HG03139 (cell line): ENCODE measurements at regions not wholly inside any gene's neighbourhood (a gene's known extent, or its start where the extent isn't known, plus 50 kb on each side); places are given as distances from the start of the nearest gene placed in this dataset.

Experiments used
- ATAC-seq: cut with Tn5 transposase; IDR thresholded peaks from one replicate; pipeline ENCODE4 v1.9.1; 2021; ENCODE audit not compliant: unreplicated experiment

DNA sequence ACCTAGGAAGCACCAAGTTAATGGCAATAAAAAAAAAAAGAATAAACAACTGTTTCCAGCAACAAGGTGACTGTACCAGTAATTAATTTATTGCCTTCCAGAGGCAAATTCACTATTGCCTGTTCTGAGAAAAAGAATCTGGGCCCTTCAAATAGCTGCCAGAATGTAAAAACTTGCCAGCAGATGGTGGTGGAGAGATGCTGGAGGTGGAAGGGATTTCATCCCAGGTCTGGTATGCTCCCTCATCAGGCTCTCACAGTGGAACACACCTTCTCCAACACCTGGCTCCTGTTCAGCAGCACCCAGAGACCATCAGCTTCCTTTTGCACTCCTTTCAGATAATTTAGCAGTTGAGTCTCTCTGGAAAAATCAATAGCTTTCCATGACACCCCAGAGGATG, 792.9 kb upstream of the ADAMTS5 start:
- no peak for ATAC-seq

- ATAC-seq: no peak
Measured at GRCh38 chr21:27759091-27759659, 792.3 kb upstream of the ADAMTS5 start.

DNA sequence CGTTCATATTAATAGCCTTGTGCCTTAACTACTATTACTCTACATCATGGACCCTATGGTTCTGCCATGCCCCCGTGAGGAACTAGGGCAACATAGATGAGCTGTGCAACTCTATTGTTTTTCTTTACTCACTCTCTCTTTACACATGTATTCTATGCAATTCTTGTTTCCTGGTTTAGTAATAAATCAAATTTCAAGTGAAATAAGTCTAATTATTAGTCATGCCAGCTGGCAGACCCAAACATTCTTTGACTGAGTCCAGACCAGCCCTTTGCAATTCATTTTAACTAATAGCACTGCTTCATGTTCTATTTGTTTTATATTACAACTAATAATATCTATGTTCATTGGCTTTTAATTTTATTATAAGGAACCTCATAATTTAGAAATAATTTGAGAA, 789.3 kb upstream of the ADAMTS5 start:
- ATAC-seq: no peak

DNA sequence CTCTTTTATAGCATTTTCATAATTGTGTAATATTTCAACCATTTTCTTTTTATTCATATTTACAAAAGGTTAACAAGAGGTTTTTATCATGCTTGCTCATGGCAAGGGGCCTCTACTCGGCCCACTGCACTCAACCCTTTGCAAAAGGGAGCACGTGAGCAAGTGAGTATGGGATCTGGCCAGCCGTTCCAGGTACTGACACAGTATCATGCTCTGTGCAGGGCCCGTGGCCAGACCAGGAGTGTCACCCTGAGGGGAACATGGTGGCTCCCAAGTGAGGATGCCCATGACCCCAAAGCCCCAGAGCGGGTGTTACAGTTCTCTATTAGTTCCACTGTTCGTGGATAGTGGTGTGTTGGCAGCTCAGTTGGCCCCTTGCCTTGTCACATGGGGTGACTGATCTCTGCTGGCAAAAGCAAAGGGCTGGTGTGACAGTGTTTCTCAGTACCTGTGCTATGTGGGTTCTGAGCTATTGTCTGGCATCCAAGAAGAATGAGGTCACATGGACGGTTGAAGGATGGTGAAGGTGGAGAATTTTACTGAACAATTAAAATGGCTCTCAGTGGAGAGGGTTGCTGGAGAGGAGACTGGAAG, 777.2 kb upstream of the ADAMTS5 start:
- no peak for ATAC-seq

- no peak for ATAC-seq
Measured at GRCh38 chr21:27741736-27742135, 774.8 kb upstream of the ADAMTS5 start.

DNA sequence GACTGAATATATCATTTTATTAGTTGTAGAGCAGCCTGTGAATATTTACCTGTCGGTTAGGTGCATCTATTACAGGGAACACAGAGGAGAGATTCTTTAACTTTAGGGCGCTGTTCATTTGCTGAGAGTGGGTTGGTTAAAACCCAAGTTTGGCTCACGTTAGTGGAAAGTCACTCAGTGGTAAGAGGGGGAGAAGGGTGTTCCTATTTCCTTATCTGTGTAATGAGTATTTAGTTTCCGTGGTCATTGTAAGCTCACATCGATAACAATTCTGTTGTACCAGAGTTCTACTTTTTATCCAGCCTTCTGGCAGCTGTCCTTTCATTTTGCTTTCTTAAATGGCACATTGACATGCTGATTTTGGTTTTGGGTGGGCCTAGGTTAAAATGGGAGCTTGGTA, 773.2 kb upstream of the ADAMTS5 start:
- no peak for ATAC-seq

GRCh38 chr21:27739187-27739586, 772.3 kb upstream of the ADAMTS5 start:
- ATAC-seq: no peak

GRCh38 chr21:27735699-27736098, 768.8 kb upstream of the ADAMTS5 start:
- ATAC-seq: no peak

- ATAC-seq: no peak
Measured at GRCh38 chr21:27734146-27734545, 767.3 kb upstream of the ADAMTS5 start.

DNA sequence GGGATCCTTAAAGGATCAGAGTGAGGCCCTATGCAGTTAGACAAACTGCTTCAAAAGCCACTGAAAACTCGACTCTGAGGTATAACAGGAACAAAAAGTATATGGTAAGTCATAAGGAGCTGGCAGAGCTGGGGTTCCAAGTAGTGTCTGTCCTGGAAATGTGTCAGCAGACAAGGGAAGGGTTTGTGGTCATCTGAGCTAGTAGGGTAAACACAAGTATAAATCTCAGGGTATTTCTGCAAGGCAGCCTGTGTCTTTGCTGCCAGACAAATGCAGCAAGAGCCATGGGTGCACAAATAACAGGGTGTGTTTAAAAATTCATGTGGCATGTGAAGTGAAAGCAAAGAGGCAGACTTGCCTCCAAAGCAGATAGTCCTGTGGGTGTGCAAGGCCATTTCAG, 759.0 kb upstream of the ADAMTS5 start:
- ATAC-seq: no peak

DNA sequence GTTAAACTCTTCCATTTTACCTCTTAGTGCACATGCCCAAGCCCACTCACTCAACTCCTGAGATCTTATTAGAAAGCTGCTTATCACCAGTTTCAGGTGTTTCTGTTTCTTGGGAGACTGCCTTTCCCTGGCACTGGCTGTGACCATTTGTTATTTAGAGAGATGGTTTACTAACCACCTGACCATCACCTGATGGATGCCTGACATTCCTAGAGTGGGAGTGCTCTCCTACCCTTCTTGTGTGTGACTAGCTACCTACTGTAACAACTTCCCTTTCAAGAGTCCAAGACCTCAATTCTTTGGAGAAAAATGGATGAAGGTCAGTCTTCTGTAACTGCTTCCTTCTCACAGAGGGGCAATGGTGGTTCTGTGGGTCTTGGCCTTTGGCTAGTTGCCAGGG, 755.2 kb upstream of the ADAMTS5 start:
- ATAC-seq: no peak

DNA sequence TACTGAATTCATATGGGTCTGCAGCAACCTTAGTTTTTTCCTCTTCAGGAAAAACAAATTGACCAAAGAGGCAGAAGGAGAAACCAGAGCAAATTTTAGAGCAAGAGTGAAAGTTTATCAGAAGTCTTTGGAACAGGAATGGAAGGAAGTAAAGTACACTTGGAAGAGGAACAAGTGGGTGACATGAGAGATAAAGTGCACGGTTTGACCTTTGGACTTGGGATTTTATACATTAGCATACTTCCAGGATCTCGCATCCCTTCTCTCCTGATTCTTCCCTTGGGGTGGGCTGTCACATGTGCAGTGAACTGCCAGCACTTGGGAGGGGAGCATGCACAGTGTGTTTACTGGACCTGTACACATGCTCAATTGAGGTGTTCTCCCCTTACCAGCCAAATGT, 754.8 kb upstream of the ADAMTS5 start:
- no peak for ATAC-seq

GRCh38 chr21:27719226-27719625, 752.3 kb upstream of the ADAMTS5 start:
- no peak for ATAC-seq

- ATAC-seq: no peak
Measured at GRCh38 chr21:27715131-27715530, 748.2 kb upstream of the ADAMTS5 start.

DNA sequence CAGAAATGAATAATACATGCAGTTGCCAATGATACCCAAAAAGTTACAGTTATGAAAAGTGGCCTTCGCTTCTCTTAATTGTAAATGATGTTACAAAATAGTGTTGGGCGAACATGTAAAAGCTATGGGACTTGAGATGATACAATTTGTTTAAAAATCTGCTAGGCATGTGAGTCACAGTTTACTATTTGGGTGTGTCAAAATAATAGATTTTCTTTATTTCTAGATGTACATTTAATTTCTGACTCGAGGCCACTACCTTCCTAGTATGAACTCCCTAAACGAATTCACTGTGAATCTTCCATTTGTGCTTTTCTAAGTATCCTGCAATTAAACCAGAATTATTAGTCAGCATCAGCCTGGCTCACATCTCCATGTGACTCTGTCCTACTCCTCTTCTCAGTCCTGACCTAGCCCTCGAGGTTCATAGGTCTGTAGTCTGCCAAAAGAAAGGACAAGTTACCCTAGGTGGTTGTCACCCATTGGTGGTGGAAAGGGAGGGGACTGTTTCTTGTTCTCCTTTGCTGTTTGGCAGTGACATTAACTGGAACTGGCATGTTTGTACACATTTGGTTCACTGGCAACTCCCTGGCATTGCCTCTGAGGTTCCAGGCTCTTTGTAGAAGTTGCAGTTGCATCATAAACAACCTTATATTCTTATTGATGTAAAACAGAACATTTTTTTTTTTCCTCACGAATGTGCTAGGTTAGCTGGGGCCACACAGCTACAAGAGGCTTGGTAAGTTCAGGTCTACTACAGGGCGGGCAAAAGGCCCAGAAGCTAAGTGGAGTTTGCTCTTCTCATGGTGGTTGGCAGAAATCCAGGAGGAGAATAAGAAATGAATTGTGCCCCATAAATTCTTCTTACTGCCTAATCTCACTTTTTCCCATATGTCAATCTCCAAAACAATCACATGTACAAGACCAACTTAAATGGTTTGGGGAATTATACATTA, 746.5 kb upstream of the ADAMTS5 start:
- ATAC-seq: no peak

GRCh38 chr21:27704567-27705166, 737.8 kb upstream of the ADAMTS5 start:
- no peak for ATAC-seq

DNA sequence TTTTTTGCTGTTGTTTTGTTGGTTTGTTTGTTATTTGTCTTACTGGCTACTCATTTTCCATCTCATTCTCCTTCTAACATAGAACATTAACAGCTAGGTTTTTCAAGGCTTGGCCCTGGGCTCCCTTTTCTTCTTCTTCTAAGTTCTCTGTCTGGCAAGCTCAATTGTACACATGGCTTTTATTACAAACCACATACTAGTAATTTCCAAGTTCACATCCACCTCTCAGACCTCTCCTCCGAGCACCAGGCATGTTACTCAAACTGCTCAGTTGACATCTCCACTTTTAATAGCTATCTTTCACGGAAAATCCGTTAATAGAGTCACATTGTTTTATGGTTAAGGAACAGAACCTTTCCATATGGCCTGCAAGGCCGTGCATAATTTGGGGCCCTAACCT, 736.9 kb upstream of the ADAMTS5 start:
- ATAC-seq: no peak

DNA sequence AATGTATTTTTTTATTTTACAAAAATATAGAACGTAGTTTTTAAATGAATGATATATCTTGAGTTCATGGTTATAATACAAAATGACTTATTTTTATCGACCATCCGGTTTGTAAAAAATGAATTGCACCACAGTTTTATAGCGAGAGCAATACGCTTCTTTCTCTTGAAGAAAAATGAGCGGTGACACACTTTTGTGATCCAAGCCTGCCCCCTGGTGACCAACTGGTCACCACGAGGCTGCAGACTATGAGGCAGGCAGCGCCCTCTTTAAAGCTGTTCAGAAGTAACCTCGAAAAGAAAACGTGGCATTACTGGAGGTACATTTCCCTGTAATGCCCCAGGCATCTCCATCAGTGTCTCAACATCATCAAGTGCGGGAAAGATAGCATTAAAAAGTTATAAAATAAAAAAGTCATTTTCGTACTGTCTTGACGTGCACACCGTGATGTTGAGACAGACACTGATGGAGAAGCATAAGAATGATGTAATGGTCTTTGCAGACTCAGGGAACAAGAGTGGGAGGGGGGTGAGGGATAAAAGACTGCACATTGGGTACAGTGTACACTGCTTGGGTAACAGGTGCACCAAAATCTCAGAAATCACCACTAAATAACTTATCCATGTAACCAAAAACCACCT, 734.2 kb upstream of the ADAMTS5 start:
- ATAC-seq: no peak

DNA sequence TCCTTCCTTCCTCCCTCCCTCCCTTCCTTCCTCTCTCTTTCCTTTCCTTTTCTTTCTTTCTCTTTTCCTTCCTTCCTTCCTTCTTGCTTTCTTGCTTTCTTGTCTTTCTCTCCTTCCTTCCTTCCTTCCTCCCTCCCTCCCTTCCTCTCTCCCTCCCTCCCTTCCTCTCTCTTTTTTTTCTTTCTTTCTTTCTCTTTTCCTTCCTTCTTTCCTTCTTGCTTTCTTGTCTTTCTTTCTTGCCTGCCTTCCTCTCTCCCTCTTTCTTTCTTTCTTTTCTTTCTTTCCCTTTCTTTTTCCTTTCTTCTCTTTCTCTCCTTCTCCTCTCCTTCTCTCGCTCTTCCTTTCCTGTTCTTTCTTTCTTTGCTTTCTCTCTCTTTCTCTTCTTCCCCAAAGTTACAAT, 728.4 kb upstream of the ADAMTS5 start:
- no peak for ATAC-seq

DNA sequence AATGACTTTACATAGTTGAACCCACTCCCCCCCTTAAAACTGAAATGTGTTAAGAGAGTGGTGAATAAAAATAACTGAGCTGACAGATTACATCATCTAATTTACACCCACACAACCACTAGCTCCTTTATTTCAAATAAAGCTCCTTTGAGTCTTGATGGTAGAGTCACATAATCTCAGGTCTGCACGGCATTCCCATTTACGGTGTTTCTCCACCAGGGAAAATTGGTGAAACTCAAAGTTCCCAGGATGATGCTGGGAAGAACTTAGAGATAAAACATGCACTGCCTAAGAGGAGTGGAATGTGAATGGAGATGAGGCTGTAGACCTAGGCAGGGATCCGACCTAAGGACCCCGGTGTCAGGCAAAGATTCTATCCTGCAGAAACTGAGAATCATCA, 727.8 kb upstream of the ADAMTS5 start:
- ATAC-seq: no peak

- ATAC-seq: no peak
Measured at GRCh38 chr21:27693376-27693775, 726.5 kb upstream of the ADAMTS5 start.
